ENCODE measurements at regions not wholly inside any gene's neighbourhood (a gene's known extent, or its start where the extent isn't known, plus 50 kb on each side); places are given as distances from the start of the nearest gene placed in this dataset.

DNA sequence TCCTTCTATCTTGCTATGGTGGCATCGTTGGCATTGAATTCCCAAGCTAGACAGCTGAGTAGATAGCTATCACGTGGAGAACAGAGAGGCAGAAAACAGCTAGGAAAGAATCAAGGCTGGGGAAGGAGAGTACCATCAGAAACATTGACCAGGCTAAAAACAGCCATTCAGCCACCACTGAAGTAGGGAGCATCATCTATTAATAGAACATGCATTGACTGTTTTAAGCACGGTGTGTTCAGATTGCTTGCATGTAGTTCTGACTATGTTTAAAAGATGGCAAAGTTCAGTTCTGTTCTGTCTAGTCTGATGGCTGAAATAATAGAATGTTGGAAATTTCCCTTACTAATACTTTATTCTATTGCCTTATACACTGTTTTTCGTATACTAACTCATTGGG, 413.0 kb downstream of the GABRB3 start:
- TF ChIP-seq, protein P1, sequence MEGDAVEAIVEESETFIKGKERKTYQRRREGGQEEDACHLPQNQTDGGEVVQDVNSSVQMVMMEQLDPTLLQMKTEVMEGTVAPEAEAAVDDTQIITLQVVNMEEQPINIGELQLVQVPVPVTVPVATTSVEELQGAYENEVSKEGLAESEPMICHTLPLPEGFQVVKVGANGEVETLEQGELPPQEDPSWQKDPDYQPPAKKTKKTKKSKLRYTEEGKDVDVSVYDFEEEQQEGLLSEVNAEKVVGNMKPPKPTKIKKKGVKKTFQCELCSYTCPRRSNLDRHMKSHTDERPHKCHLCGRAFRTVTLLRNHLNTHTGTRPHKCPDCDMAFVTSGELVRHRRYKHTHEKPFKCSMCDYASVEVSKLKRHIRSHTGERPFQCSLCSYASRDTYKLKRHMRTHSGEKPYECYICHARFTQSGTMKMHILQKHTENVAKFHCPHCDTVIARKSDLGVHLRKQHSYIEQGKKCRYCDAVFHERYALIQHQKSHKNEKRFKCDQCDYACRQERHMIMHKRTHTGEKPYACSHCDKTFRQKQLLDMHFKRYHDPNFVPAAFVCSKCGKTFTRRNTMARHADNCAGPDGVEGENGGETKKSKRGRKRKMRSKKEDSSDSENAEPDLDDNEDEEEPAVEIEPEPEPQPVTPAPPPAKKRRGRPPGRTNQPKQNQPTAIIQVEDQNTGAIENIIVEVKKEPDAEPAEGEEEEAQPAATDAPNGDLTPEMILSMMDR (IDR thresholded peaks at IDR 0.05): no peak
- TF ChIP-seq EZH2 (IDR thresholded peaks at IDR 0.05; ENCODE audit: borderline replicate concordance, insufficient read depth, low read depth, low read length, poor library complexity, severe bottlenecking): no peak
